ENCODE measurements at regions not wholly inside any gene's neighbourhood (a gene's known extent, or its start where the extent isn't known, plus 50 kb on each side); places are given as distances from the start of the nearest gene placed in this dataset.
"Not testable (repeated sequence)": the region's sequence is repeated elsewhere in the genome, so short reads cannot be mapped to it uniquely, and the experiment has no call there.

GRCh38 chrX:13381514-13381913, 61.7 kb upstream of the ATXN3L start:
- no peak for DNase-seq (ENCODE audit: low spot score)

GRCh38 chrX:13380211-13380610, 60.4 kb upstream of the ATXN3L start:
- DNase-seq (ENCODE audit: low spot score), result no peak

- DNase-seq (ENCODE audit: low spot score), result not testable (repeated sequence)
Observed at GRCh38 chrX:13378562-13379518, 59.0 kb upstream of the ATXN3L start.

- DNase-seq (ENCODE audit: low spot score), result no peak
Observed at GRCh38 chrX:13377550-13377934, 57.7 kb upstream of the ATXN3L start.

- no peak for DNase-seq (ENCODE audit: low spot score)
Observed at GRCh38 chrX:13376857-13377549, 57.1 kb upstream of the ATXN3L start.

- DNase-seq (ENCODE audit: low spot score), result not testable (repeated sequence)
Observed at GRCh38 chrX:13375596-13375995, 55.7 kb upstream of the ATXN3L start.

GRCh38 chrX:13374364-13374763, 54.5 kb upstream of the ATXN3L start:
- no peak for DNase-seq (ENCODE audit: low spot score)

- no peak for DNase-seq (ENCODE audit: low spot score)
Observed at GRCh38 chrX:13373431-13374187, 53.8 kb upstream of the ATXN3L start.

- no peak for DNase-seq (ENCODE audit: low spot score)
Observed at GRCh38 chrX:13373027-13373426, 53.2 kb upstream of the ATXN3L start.

- no peak for DNase-seq (ENCODE audit: low spot score)
Observed at GRCh38 chrX:13372203-13372980, 52.5 kb upstream of the ATXN3L start.

GRCh38 chrX:13371186-13371585, 51.3 kb upstream of the ATXN3L start:
- DNase-seq (ENCODE audit: low spot score), result no peak

GRCh38 chrX:13370713-13371112, 50.9 kb upstream of the ATXN3L start:
- DNase-seq (ENCODE audit: low spot score), result no peak

All from CD4-positive, alpha-beta T cell treated with Interleukin-2 at 100 ng/mL for 4 hours (primary cell).